ENCODE measurements at regions not wholly inside any gene's neighbourhood (a gene's known extent, or its start where the extent isn't known, plus 50 kb on each side); places are given as distances from the start of the nearest gene placed in this dataset.

DNA sequence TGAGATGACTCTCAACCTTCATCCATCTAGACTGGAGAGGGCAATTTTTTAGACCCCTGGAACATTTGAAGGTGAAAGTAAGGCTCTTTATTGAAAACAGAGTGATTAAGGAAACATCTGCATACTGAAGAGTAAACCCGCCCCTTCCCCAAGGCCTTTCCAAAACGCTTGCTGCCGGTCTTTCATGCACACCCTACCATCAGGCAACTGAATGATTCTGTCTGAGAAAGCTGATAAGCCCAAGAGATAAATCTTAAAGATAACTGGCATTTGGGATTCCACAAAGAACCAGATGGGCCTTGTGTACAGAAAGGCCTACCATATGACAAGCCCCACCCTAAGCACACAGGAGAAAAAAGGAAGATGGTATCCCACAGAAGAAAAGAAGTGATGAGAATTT is 54.4 kb upstream of the PIK3R1 start:
- ChIA-PET POLR2A (ENCODE audit: unreplicated experiment) (no interaction called here), CTCF (no interaction called here)
- TF ChIP-seq EZH2 (IDR thresholded peaks at IDR 0.05; ENCODE audit: low read depth): no peak
- TF ChIP-seq, protein P1, sequence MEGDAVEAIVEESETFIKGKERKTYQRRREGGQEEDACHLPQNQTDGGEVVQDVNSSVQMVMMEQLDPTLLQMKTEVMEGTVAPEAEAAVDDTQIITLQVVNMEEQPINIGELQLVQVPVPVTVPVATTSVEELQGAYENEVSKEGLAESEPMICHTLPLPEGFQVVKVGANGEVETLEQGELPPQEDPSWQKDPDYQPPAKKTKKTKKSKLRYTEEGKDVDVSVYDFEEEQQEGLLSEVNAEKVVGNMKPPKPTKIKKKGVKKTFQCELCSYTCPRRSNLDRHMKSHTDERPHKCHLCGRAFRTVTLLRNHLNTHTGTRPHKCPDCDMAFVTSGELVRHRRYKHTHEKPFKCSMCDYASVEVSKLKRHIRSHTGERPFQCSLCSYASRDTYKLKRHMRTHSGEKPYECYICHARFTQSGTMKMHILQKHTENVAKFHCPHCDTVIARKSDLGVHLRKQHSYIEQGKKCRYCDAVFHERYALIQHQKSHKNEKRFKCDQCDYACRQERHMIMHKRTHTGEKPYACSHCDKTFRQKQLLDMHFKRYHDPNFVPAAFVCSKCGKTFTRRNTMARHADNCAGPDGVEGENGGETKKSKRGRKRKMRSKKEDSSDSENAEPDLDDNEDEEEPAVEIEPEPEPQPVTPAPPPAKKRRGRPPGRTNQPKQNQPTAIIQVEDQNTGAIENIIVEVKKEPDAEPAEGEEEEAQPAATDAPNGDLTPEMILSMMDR (conservative IDR thresholded peaks at IDR 0.05): no peak

DNA sequence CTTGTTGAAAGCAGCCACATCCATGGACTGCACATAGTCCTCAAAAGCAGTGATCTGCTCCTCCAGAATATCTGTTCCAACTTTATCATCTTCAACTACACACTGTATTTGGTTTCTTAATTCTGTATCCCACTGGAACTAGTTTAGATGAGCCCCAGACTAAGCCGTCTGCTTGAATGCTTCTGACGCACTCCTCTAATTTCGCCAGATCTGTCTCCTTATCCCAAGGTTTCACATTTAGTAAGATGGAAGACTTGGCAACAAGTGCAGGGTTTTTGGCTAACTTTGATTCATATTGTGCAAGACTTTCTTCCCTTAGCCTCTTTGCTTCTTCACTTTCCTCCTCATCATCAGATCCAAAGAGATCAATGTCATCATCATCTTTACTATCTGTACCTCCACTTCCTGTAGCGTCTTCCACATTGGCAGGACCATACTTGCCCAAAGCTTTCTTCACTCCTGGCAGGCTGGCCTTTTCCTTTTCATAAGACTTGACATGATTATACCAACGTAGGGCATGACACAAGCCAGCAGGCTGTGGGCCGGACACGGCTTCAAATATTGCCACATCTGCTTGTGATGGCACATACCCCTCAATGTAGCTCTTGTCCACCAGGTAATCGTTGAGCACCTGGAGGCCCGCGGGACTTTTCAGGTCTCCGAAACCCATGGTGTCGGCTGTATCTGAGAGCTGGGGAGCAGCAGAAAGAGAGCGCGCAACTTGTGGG is 56.2 kb upstream of the PIK3R1 start:
- no peak overlapping the region for H2AFZ ChIP-seq
- ChIA-PET CTCF (no interaction called here), POLR2A (ENCODE audit: unreplicated experiment) (no interaction called here)
- H3K9me3 ChIP-seq (ENCODE audit: insufficient read depth, low read depth): no peaks in the 10 kb centered on the region
- H3F3A ChIP-seq (ENCODE audit: insufficient read depth, low read depth): no peaks in the 10 kb centered on the region
- H3K27me3 ChIP-seq (ENCODE audit: insufficient read depth, low read depth): no peaks in the 10 kb centered on the region
- no peak overlapping the region for H3K4me3 ChIP-seq
- H3K79me2 ChIP-seq (ENCODE audit: low read depth): no peaks in the 10 kb centered on the region
- no peak for TF ChIP-seq EZH2 (IDR thresholded peaks at IDR 0.05; ENCODE audit: low read depth)
- TF ChIP-seq, protein P1 (conservative IDR thresholded peaks at IDR 0.05): no peak
- DNase-seq: no peak
- intact Hi-C loops (cut with micrococcal nuclease; ENCODE audit: unreplicated experiment): no loop called here
- no TSS peak for BruUV-seq (replicated peaks)
- no peaks in the 10 kb centered on the region for H3K4me1 ChIP-seq (replicated peaks; ENCODE audit: insufficient read depth)
- H3K9me2 ChIP-seq (ENCODE audit: insufficient read depth): no peaks in the 10 kb centered on the region
- H3K27ac ChIP-seq: no peak overlapping the region
- H4K20me1 ChIP-seq (ENCODE audit: insufficient read depth): no peaks in the 10 kb centered on the region
- no peaks in the 10 kb centered on the region for H3K36me3 ChIP-seq (ENCODE audit: low read depth)
- H3K4me2 ChIP-seq: no peak overlapping the region

More for the DNA sequence above, 54.4 kb upstream of the PIK3R1 start:
- no peak overlapping the region for H3K4me2 ChIP-seq
- no peak for DNase-seq
- H3K9me3 ChIP-seq (ENCODE audit: insufficient read depth, low read depth): no peaks in the 10 kb centered on the region
- no peak overlapping the region for H2AFZ ChIP-seq
- H3K4me3 ChIP-seq: no peak overlapping the region
- no peak overlapping the region for H3K27ac ChIP-seq
- no TSS peak for BruUV-seq (replicated peaks)
- H4K20me1 ChIP-seq (ENCODE audit: insufficient read depth): no peaks in the 10 kb centered on the region
- H3F3A ChIP-seq (ENCODE audit: insufficient read depth, low read depth): no peaks in the 10 kb centered on the region
- no peaks in the 10 kb centered on the region for H3K9me2 ChIP-seq (ENCODE audit: insufficient read depth)
- no peaks in the 10 kb centered on the region for H3K36me3 ChIP-seq (ENCODE audit: low read depth)
- no peaks in the 10 kb centered on the region for H3K79me2 ChIP-seq (ENCODE audit: low read depth)
- intact Hi-C loops (cut with micrococcal nuclease; ENCODE audit: unreplicated experiment): no loop called here
- H3K27me3 ChIP-seq (ENCODE audit: insufficient read depth, low read depth): no peaks in the 10 kb centered on the region
- H3K4me1 ChIP-seq (replicated peaks; ENCODE audit: insufficient read depth): no peaks in the 10 kb centered on the region

DNA sequence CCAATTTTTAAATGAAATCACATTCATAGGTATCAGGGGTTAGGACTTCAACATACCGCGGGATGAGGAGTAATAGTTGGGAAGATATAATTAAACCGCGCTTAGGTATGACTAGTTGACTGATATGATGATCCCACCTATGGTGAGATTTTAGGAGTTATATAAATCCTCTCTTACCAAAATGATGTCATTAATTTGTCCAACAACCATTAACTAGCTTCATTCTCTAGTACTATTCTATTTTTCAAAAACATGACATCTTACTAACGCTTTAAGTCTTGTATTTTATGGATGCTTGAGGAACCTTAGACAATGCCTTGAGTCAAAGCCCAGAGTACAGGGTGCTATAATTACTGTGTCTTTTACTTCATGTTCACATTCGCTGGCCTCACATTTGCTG is 59.6 kb upstream of the PIK3R1 start:
- Histone ChIP-seq H3K9me2 (ENCODE audit: insufficient read depth) (no peaks in the 10 kb centered on the region), H2AFZ (no peak overlapping the region), H4K20me1 (ENCODE audit: insufficient read depth) (no peaks in the 10 kb centered on the region), H3K27me3 (ENCODE audit: insufficient read depth, low read depth) (0 out of 2 replicates have a peak, but pooled peaks cover 4% of the 10 kb centered on the region), H3F3A (ENCODE audit: insufficient read depth, low read depth) (no peaks in the 10 kb centered on the region), H3K27ac (no peak overlapping the region), H3K9me3 (ENCODE audit: insufficient read depth, low read depth) (no peaks in the 10 kb centered on the region), H3K4me1 (replicated peaks; ENCODE audit: insufficient read depth) (no peaks in the 10 kb centered on the region), H3K4me2 (no peak overlapping the region), H3K36me3 (ENCODE audit: low read depth) (no peaks in the 10 kb centered on the region), H3K4me3 (no peak overlapping the region), H3K79me2 (ENCODE audit: low read depth) (no peaks in the 10 kb centered on the region)
- TF ChIP-seq, protein P1 (conservative IDR thresholded peaks at IDR 0.05): no peak
- no peak for TF ChIP-seq EZH2 (IDR thresholded peaks at IDR 0.05; ENCODE audit: low read depth)
- DNase-seq: no peak
- ChIA-PET POLR2A (ENCODE audit: unreplicated experiment) (no interaction called here), CTCF (no interaction called here)
- BruUV-seq (replicated peaks): no TSS peak
- intact Hi-C loops (cut with micrococcal nuclease; ENCODE audit: unreplicated experiment): no loop called here
